ENCODE measurements at regions not wholly inside any gene's neighbourhood (a gene's known extent, or its start where the extent isn't known, plus 50 kb on each side); places are given as distances from the start of the nearest gene placed in this dataset.
"Not testable (repeated sequence)": the region's sequence is repeated elsewhere in the genome, so short reads cannot be mapped to it uniquely, and the experiment has no call there.

- not testable (repeated sequence) for TF ChIP-seq ZNF175 (tag by site-specific recombination; IDR thresholded peaks at IDR 0.05); ZNF274 (IDR thresholded peaks at IDR 0.05; ENCODE audit: low read length); ZNF274 (tag by site-specific recombination; IDR thresholded peaks at IDR 0.05; ENCODE audit: borderline replicate concordance); ZNF10 (tag by site-specific recombination; IDR thresholded peaks at IDR 0.05); ZNF670 (tag by site-specific recombination; IDR thresholded peaks at IDR 0.05; ENCODE audit: low read depth); CTCF (tag by site-specific recombination; IDR thresholded peaks at IDR 0.05); ZNF561 (tag by site-specific recombination; IDR thresholded peaks at IDR 0.05; ENCODE audit: borderline replicate concordance); ZNF423 (tag by site-specific recombination; IDR thresholded peaks at IDR 0.05); ZFP41 (tag by site-specific recombination; IDR thresholded peaks at IDR 0.05; ENCODE audit: borderline replicate concordance); ZNF830 (tag by site-specific recombination; IDR thresholded peaks at IDR 0.05; ENCODE audit: low read depth); ZNF324 (tag by site-specific recombination; IDR thresholded peaks at IDR 0.05); ATF2 (tag by site-specific recombination; IDR thresholded peaks at IDR 0.05; ENCODE audit: low read depth)
Measured at GRCh38 chr21:10385202-10385601, 136.2 kb upstream of the TPTE start.
